ENCODE measurements at regions not wholly inside any gene's neighbourhood (a gene's known extent, or its start where the extent isn't known, plus 50 kb on each side); places are given as distances from the start of the nearest gene placed in this dataset.

GRCh38 chr2:53130441-53130943 lies 637.1 kb upstream of the CHAC2 start (continued):
- TF ChIP-seq ETS1 (IDR thresholded peaks at IDR 0.05) (no peak), EZH2phosphoT487 (IDR thresholded peaks at IDR 0.05; ENCODE audit: unreplicated experiment) (no peak), STAT1 (IDR thresholded peaks at IDR 0.05; ENCODE audit: unreplicated experiment) (no peak), ZNF331 (CRISPR knock-in tag; IDR thresholded peaks at IDR 0.05; ENCODE audit: low read depth) (no peak), ZNF114 (CRISPR knock-in tag; IDR thresholded peaks at IDR 0.05) (no peak)

GRCh38 chr2:53129851-53130250 lies 637.8 kb upstream of the CHAC2 start:
- no peak overlapping the region for H3K27ac ChIP-seq (ENCODE audit: low read depth)
- peaks cover 11% of the 10 kb centered on the region; the same call in 1 of the 2 replicates for H3K4me1 ChIP-seq (ENCODE audit: insufficient read depth)
- ATAC-seq (no peak), DNase-seq (ENCODE audit: low spot score) (no peak)
- H3K9me3 Mint-ChIP-seq: no peaks in the 10 kb centered on the region
- no peak overlapping the region for H2AFZ ChIP-seq
- no peaks in the 10 kb centered on the region for H3K36me3 Mint-ChIP-seq (ENCODE audit: low read depth)
- H3K79me2 ChIP-seq (replicated peaks; ENCODE audit: insufficient read depth): no peaks in the 10 kb centered on the region
- H3F3A ChIP-seq (replicated peaks; ENCODE audit: low read depth): no peaks in the 10 kb centered on the region
- TF ChIP-seq EZH2 (IDR thresholded peaks at IDR 0.05; ENCODE audit: low read depth, unreplicated experiment) (no peak), ZNF462 (CRISPR knock-in tag; IDR thresholded peaks at IDR 0.05) (no peak), ETS1 (IDR thresholded peaks at IDR 0.05) (no peak), STAT1 (IDR thresholded peaks at IDR 0.05; ENCODE audit: unreplicated experiment) (no peak)
- no peak overlapping the region for H3K4me2 ChIP-seq
- H3K4me1 Mint-ChIP-seq: peaks cover 14% of the 10 kb centered on the region
- H3K4me3 Mint-ChIP-seq: no peak overlapping the region
- no peaks in the 10 kb centered on the region; the same call in 1 of the 2 replicates for H3K9me2 ChIP-seq (ENCODE audit: insufficient read depth)
- no peaks in the 10 kb centered on the region for H4K20me1 ChIP-seq (replicated peaks; ENCODE audit: insufficient read depth)
- no peaks in the 10 kb centered on the region for H3K36me3 ChIP-seq (ENCODE audit: insufficient read depth)
- H3K27ac Mint-ChIP-seq: no peak overlapping the region
- H3K4me3 ChIP-seq: no peak overlapping the region
- no peaks in the 10 kb centered on the region for H3K27me3 ChIP-seq (ENCODE audit: insufficient read depth)
- no peaks in the 10 kb centered on the region for H3K27me3 Mint-ChIP-seq (ENCODE audit: insufficient read depth, low read depth, poor library complexity)

Data from GM23338 (cell line).